AG08395 (cell line): ENCODE measurements at regions not wholly inside any gene's neighbourhood (a gene's known extent, or its start where the extent isn't known, plus 50 kb on each side); places are given as distances from the start of the nearest gene placed in this dataset.

Experiments used
- DNase-seq: peaks from one replicate; pipeline ENCODE4 v3.0.0; 2012; ENCODE audit warnings: mixed read lengths, low spot score

- DNase-seq = no peak
These were observed 69.0 kb upstream of the OTOS start for GRCh38 chr2:240209493-240209892.

GRCh38 chr2:240210198-240210965 is 69.9 kb upstream of the OTOS start:
- no peak for DNase-seq

GRCh38 chr2:240211096-240211495 is 70.6 kb upstream of the OTOS start:
- DNase-seq = no peak

- DNase-seq = no peak
These were observed 71.4 kb upstream of the OTOS start for GRCh38 chr2:240211598-240212424.

GRCh38 chr2:240212425-240213225 is 72.2 kb upstream of the OTOS start:
- DNase-seq = no peak

- DNase-seq = no peak
These were observed 72.7 kb upstream of the OTOS start for GRCh38 chr2:240213226-240213475.

- DNase-seq = no peak
These were observed 73.3 kb upstream of the OTOS start for GRCh38 chr2:240213476-240214421.

GRCh38 chr2:240214790-240215675 is 74.6 kb upstream of the OTOS start:
- DNase-seq = no peak

GRCh38 chr2:240215676-240216051 is 75.2 kb upstream of the OTOS start:
- DNase-seq = no peak

- no peak for DNase-seq
These were observed 75.7 kb upstream of the OTOS start for GRCh38 chr2:240216167-240216566.

- no peak for DNase-seq
These were observed 77.2 kb upstream of the OTOS start for GRCh38 chr2:240217431-240218301.

- DNase-seq = no peak
These were observed 78.9 kb upstream of the OTOS start for GRCh38 chr2:240219208-240219890.

- DNase-seq = peak; percentile 33
These were observed 79.9 kb upstream of the OTOS start for GRCh38 chr2:240220371-240220770.

- DNase-seq = no peak
These were observed 83.2 kb upstream of the OTOS start for GRCh38 chr2:240223631-240224030.

GRCh38 chr2:240224676-240225075 is 84.2 kb upstream of the OTOS start:
- DNase-seq = peak; percentile 74

GRCh38 chr2:240225131-240225530 is 84.7 kb upstream of the OTOS start:
- DNase-seq = no peak

GRCh38 chr2:240225660-240226475 is 85.4 kb upstream of the OTOS start:
- no peak for DNase-seq
